Activated CD4-positive, alpha-beta T cell treated with anti-CD3 and anti-CD28 coated beads, Interleukin-2, amount 50 U/mL, for 48 hours (primary cell): ENCODE measurements at regions not wholly inside any gene's neighbourhood (a gene's known extent, or its start where the extent isn't known, plus 50 kb on each side); places are given as distances from the start of the nearest gene placed in this dataset.

Experiments
- DNase-seq, 2 experiments: peaks; one replicate each; pipeline ENCODE4 v3.0.0-alpha.2; 2020

- no peak for DNase-seq
Measured at GRCh38 chr15:70293138-70293537, 195.4 kb upstream of the TLE3 start.

- no peak for DNase-seq
Measured at GRCh38 chr15:70292076-70292760, 194.5 kb upstream of the TLE3 start.

- no peak for DNase-seq
Measured at GRCh38 chr15:70291305-70292075, 193.8 kb upstream of the TLE3 start.

- no peak for DNase-seq
Measured at GRCh38 chr15:70290708-70291107, 193.0 kb upstream of the TLE3 start.

GRCh38 chr15:70289191-70289955 is 191.7 kb upstream of the TLE3 start:
- DNase-seq, result no peak

- DNase-seq, result no peak
Measured at GRCh38 chr15:70286113-70286806, 188.5 kb upstream of the TLE3 start.

GRCh38 chr15:70284438-70285214 is 186.9 kb upstream of the TLE3 start:
- no peak for DNase-seq

GRCh38 chr15:70283511-70283910 is 185.8 kb upstream of the TLE3 start:
- no peak for DNase-seq

GRCh38 chr15:70281811-70282307 is 184.1 kb upstream of the TLE3 start:
- DNase-seq, result no peak

- DNase-seq, result no peak
Measured at GRCh38 chr15:70281261-70281810, 183.6 kb upstream of the TLE3 start.

GRCh38 chr15:70280781-70281180 is 183.1 kb upstream of the TLE3 start:
- DNase-seq, result no peak

GRCh38 chr15:70279096-70279495 is 181.4 kb upstream of the TLE3 start:
- no peak for DNase-seq

GRCh38 chr15:70278644-70279043 is 180.9 kb upstream of the TLE3 start:
- no peak for DNase-seq

GRCh38 chr15:70277556-70277955 is 179.8 kb upstream of the TLE3 start:
- no peak for DNase-seq

GRCh38 chr15:70276401-70276800 is 178.7 kb upstream of the TLE3 start:
- DNase-seq, result no peak

GRCh38 chr15:70275461-70276138 is 177.9 kb upstream of the TLE3 start:
- DNase-seq, result no peak

GRCh38 chr15:70274908-70275307 is 177.2 kb upstream of the TLE3 start:
- DNase-seq, result no peak

- DNase-seq, result no peak
Measured at GRCh38 chr15:70274255-70274880, 176.7 kb upstream of the TLE3 start.

GRCh38 chr15:70273808-70274207 is 176.1 kb upstream of the TLE3 start:
- DNase-seq, result no peak

- no peak for DNase-seq
Measured at GRCh38 chr15:70272565-70273355, 175.0 kb upstream of the TLE3 start.
